K562 (cell line): ENCODE measurements at regions not wholly inside any gene's neighbourhood (a gene's known extent, or its start where the extent isn't known, plus 50 kb on each side); places are given as distances from the start of the nearest gene placed in this dataset.

ENCODE experiments used
- ATAC-seq: fragments of 200-7000 bp; cut with Tn5 transposase; 3 replicates; pipeline ENCODE4 v1.9.1; 2020; ENCODE audit warnings: moderate library complexity
- BruUV-seq: library from RNA; stranded (reverse); fragments of 400-500 nt; replicated peaks from 2 replicates; lab custom pipeline; 2021; lab: Mats Ljungman, UMichigan
- CTCF ChIA-PET: fragments of 300-600 bp; formaldehyde crosslinking; extraction: SDS; loops from one replicate; lab custom pipeline; 2021; ENCODE audit warnings: low intra/inter-chr PET ratio; lab: Yijun Ruan, JAX
- POLR2A ChIA-PET: fragments of 300-600, 350-650 bp; sonication (Branson Sonifier 250); formaldehyde crosslinking; extraction: SDS; loops from one replicate; lab custom pipeline; 2021; ENCODE audit warnings: antibody characterized with exemption, inconsistent platforms; lab: Yijun Ruan, JAX
- DNase-seq, 4 experiments: peaks; one replicate each; pipeline versions ENCODE4 v3.0.0 to v3.0.0-alpha.2; 2011 to 2018; ENCODE audit warnings: low spot score in 3 of 4, mixed read lengths in 3 of 4; ENCODE audit errors: extremely low read depth in 1 of 4
- FAIRE-seq: peaks from 2 replicates; lab custom pipeline; 2011; peaks lifted over from hg19 to GRCh38; lab: Jason Lieb, UNC
- H2AFZ ChIP-seq: 2 replicates; pipeline ENCODE4 v1.6.0; 2011; ENCODE audit warnings: low read depth, low read length, control low read depth, inconsistent platforms
- H3K27ac ChIP-seq: fragments of 200-600 bp; 3 replicates; pipeline ENCODE4 v1.8.0; 2011; ENCODE audit warnings: low read depth, mild to moderate bottlenecking, control low read depth, inconsistent platforms, low read length, moderate library complexity, mixed read lengths; ENCODE audit errors: extremely low read depth
- H3K27me3 ChIP-seq, 2 experiments: fragments of 300-600 bp in 1 of 2; 2 replicates in 1 of 2; 3 replicates in 1 of 2; pipeline versions ENCODE4 v1.6.0 to v1.8.0; 2011; ENCODE audit warnings: inconsistent platforms in 2 of 2, low read length in 2 of 2, mild to moderate bottlenecking in 1 of 2, mixed read lengths in 1 of 2, moderate library complexity in 1 of 2; ENCODE audit not compliant: control insufficient read depth in 2 of 2, insufficient read depth in 2 of 2
- H3K36me3 ChIP-seq: fragments of 300-600 bp; 3 replicates; pipeline ENCODE4 v1.8.0; 2011; ENCODE audit warnings: mild to moderate bottlenecking, low read length, inconsistent platforms; ENCODE audit not compliant: control insufficient read depth, insufficient read depth
- H3K4me1 ChIP-seq, 2 experiments: fragments of 200-600 bp in 1 of 2; replicated peaks in 1 of 2; 2 replicates in 1 of 2; 3 replicates in 1 of 2; pipeline versions ENCODE4 v1.5.1 to v1.8.0; 2011; ENCODE audit warnings: inconsistent platforms in 2 of 2, low read length in 2 of 2, mild to moderate bottlenecking in 1 of 2, mixed read lengths in 1 of 2, moderate library complexity in 1 of 2; ENCODE audit not compliant: control insufficient read depth in 2 of 2, insufficient read depth in 2 of 2
- H3K4me2 ChIP-seq: 2 replicates; pipeline ENCODE4 v1.6.1; 2011; ENCODE audit warnings: low read length, control low read depth, inconsistent platforms, mixed read lengths; ENCODE audit not compliant: insufficient read depth
- H3K4me3 ChIP-seq: fragments of 200-600 bp; sonication (generic), shearing (Covaris generic); 2 replicates; pipeline ENCODE4 v1.5.1; 2016; ENCODE audit warnings: control low read depth, inconsistent platforms
- H3K79me2 ChIP-seq: fragments of 200-600 bp; 3 replicates; pipeline ENCODE4 v1.8.0; 2011; ENCODE audit warnings: low read length, inconsistent platforms; ENCODE audit not compliant: control insufficient read depth, insufficient read depth
- H3K9ac ChIP-seq, 2 experiments: 2 replicates each; pipeline versions ENCODE4 v1.6.0 to v1.6.1; 2011; ENCODE audit warnings: low read depth in 2 of 2, low read length in 2 of 2, control low read depth in 1 of 2, inconsistent platforms in 1 of 2, mild to moderate bottlenecking in 1 of 2, mixed read lengths in 1 of 2; ENCODE audit not compliant: insufficient read depth in 1 of 2
- H3K9me1 ChIP-seq: one replicate; pipeline ENCODE4 v1.6.0; 2011; ENCODE audit warnings: inconsistent platforms, mild to moderate bottlenecking, low read length, moderate library complexity; ENCODE audit not compliant: control insufficient read depth, insufficient read depth
- H3K9me3 ChIP-seq: replicated peaks from 2 replicates; pipeline ENCODE4 v1.5.1; 2011; ENCODE audit warnings: low read depth, low read length, inconsistent platforms; ENCODE audit not compliant: control insufficient read depth, insufficient read depth
- H4K20me1 ChIP-seq: replicated peaks from 2 replicates; pipeline ENCODE4 v1.6.1; 2011; ENCODE audit warnings: low read length, inconsistent platforms, mixed read lengths; ENCODE audit not compliant: control insufficient read depth, insufficient read depth
- CHD1 ChIP-seq: fragments of 200-600 bp; sonication (generic); IDR thresholded peaks from one replicate; pipeline ENCODE4 v1.6.1; 2012; ENCODE audit warnings: mild to moderate bottlenecking, moderate library complexity, low read length, inconsistent platforms
- GABPA ChIP-seq: fragments of 200-800 bp; sonication (Bioruptor generic); conservative IDR thresholded peaks from 2 replicates; pipeline ENCODE4 v1.6.1; 2016; ENCODE audit warnings: low read depth, missing genetic modification characterization, missing compliant biosample characterization
- HNRNPUL1 ChIP-seq: fragments of 200-400 bp; formaldehyde crosslinking; IDR thresholded peaks from 2 replicates; pipeline ENCODE4 v1.6.1; 2017; ENCODE audit warnings: low read length
- ILK ChIP-seq: fragments of 450-650 bp; IDR thresholded peaks from 2 replicates; pipeline ENCODE4 v1.6.1; 2016; ENCODE audit warnings: missing genetic modification characterization, low read depth, mild to moderate bottlenecking, missing compliant biosample characterization, moderate library complexity, borderline replicate concordance
- MEF2D ChIP-seq: conservative IDR thresholded peaks from 2 replicates; pipeline ENCODE4 v1.6.1; 2016; ENCODE audit warnings: low read depth, missing genetic modification characterization, missing compliant biosample characterization
- NBN ChIP-seq: fragments of 450-650 bp; IDR thresholded peaks from 2 replicates; pipeline ENCODE4 v1.6.1; 2016; ENCODE audit warnings: low read depth, mild to moderate bottlenecking
- PPARD ChIP-seq: fragments of 250-450 bp; sonication (Bioruptor Pico); IDR thresholded peaks from 2 replicates; pipeline ENCODE4 v1.8.0; 2022; ENCODE audit warnings: inconsistent platforms, mild to moderate bottlenecking, moderate library complexity
- RBBP5 ChIP-seq: fragments of 200-600 bp; sonication (generic); IDR thresholded peaks from 2 replicates; pipeline ENCODE4 v1.6.1; 2012; ENCODE audit warnings: borderline replicate concordance, mild to moderate bottlenecking, low read length, control low read depth, inconsistent platforms; ENCODE audit not compliant: insufficient read depth, poor library complexity, severe bottlenecking
- SMC3 ChIP-seq: conservative IDR thresholded peaks from 2 replicates; pipeline ENCODE4 v1.6.1; 2011; ENCODE audit warnings: low read depth, low read length, improper control_type of control experiment; ENCODE audit not compliant: insufficient read depth
- TBP ChIP-seq: optimal IDR thresholded peaks from 2 replicates; pipeline ENCODE3; 2011; ENCODE audit warnings: low read depth, low read length, improper control_type of control experiment
- ZNF12 ChIP-seq: sonication (generic); formaldehyde crosslinking; IDR thresholded peaks from 2 replicates; pipeline ENCODE4 v1.4.0; 2020; ENCODE audit warnings: mild to moderate bottlenecking, missing genetic modification reagents
- WGBS: fragments of 100-300 bp; shearing (Covaris generic); methylation state at CpG from one replicate; pipeline ENCODE4 v1.1.6; 2016; ENCODE audit warnings: low coverage, mixed read lengths; ENCODE audit not compliant: insufficient coverage; ENCODE audit errors: missing lambda C conversion rate; 5-methylcytosine and 5-hydroxymethylcytosine counted together
- in situ Hi-C: fragments of 300-500 bp; cut with MboI; formaldehyde crosslinking; loops from 4 replicates; pipeline ENCODE4 v1.15.0; 2018; ENCODE audit warnings: inconsistent platforms, mixed read lengths
- intact Hi-C: fragments of 100-400 bp; cut with micrococcal nuclease; formaldehyde crosslinking; loops from 2 replicates; pipeline ENCODE4 v1.14.2; 2022

DNA sequence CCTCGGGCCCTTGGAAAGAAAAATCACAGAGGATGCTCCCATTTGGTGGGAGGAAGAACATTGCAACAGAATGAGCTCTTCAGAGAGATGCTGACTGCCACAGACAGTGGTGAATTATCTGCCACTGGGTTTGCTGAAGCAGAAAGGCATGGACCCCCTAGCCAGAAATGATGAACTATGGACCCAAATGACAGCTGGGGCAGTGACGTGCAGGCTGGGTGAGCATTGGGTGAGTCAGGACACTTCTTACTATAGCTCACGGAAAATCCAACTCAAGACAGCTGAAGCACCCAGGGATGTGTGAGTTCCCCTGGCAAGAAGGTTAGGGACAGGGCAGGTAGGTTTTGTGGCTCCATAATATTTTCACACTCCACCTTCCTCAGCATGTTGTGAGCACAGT lies 993.2 kb downstream of the BCL11B start:
- Histone ChIP-seq H3K27me3 (no peaks in the 10 kb centered on the region), H3K4me3 (no peak overlapping the region), H3K9me1 (no peaks in the 10 kb centered on the region), H4K20me1 (no peaks in the 10 kb centered on the region), H3K4me2 (no peak overlapping the region), H3K9ac (no peak overlapping the region), H3K27ac (no peak overlapping the region), H3K9me3 (no peaks in the 10 kb centered on the region), H3K36me3 (no peaks in the 10 kb centered on the region), H2AFZ (no peak overlapping the region), H3K4me1 (no peaks in the 10 kb centered on the region), H3K79me2 (no peaks in the 10 kb centered on the region)
- no peak for TF ChIP-seq CHD1
- no peak for TF ChIP-seq HNRNPUL1
- no peak for TF ChIP-seq MEF2D (tag)
- no peak for TF ChIP-seq ILK
- TF ChIP-seq TBP = no peak
- no peak for TF ChIP-seq NBN
- TF ChIP-seq RBBP5 = no peak
- no peak for TF ChIP-seq GABPA (tag)
- TF ChIP-seq SMC3 = no peak
- no peak for TF ChIP-seq PPARD (CRISPR knock-in tag)
- TF ChIP-seq ZNF12 (CRISPR knock-in tag) = no peak
- FAIRE-seq (no peak), DNase-seq (no peak), ATAC-seq (no peak)
- BruUV-seq = no TSS peak
- intact Hi-C loops (no loop called here), in situ Hi-C loops (no loop called here)
- WGBS = 0% methylated on average over 2 of the region's 3 CpGs
- CTCF ChIA-PET = no interaction called here
- POLR2A ChIA-PET = no interaction called here
